Upper lobe of left lung (tissue), 6 donors: ENCODE measurements at regions not wholly inside any gene's neighbourhood (a gene's known extent, or its start where the extent isn't known, plus 50 kb on each side); places are given as distances from the start of the nearest gene placed in this dataset.
A peak's percentile ranks its signal among the peaks of the same experiment; 100 is the strongest.
"Not testable (repeated sequence)": the region's sequence is repeated elsewhere in the genome, so short reads cannot be mapped to it uniquely, and the experiment has no call there.

Source experiments
- ATAC-seq, 2 donors: fragments of 200-7000 bp; cut with Tn5 transposase; one replicate each; pipeline ENCODE4 v1.9.1; 2022; ENCODE audit warnings: mild to moderate bottlenecking in 2 of 2, moderate library complexity in 2 of 2; ENCODE audit not compliant: low FRiP score in 2 of 2
- DNase-seq, 2 donors: peaks; one replicate each; pipeline ENCODE4 v3.0.0-alpha.2; 2019 to 2020
- H3K27ac ChIP-seq, 4 donors: fragments of 200-600 bp; sonication (generic); one replicate each; pipeline ENCODE4 v1.5.1; 2016 to 2019
- H3K27me3 ChIP-seq, 4 donors: fragments of 200-600 bp; sonication (generic); one replicate each; pipeline ENCODE4 v1.5.1; 2017 to 2019
- H3K36me3 ChIP-seq, 4 donors: fragments of 200-600 bp; sonication (generic); one replicate each; pipeline ENCODE4 v1.5.1; 2016 to 2019
- H3K4me1 ChIP-seq, 4 donors: fragments of 200-600 bp; sonication (generic); one replicate each; pipeline ENCODE4 v1.5.1; 2018 to 2019
- H3K4me3 ChIP-seq, 4 donors: fragments of 200-600 bp; sonication (generic); one replicate each; pipeline ENCODE4 v1.5.1; 2017 to 2019; ENCODE audit warnings: mild to moderate bottlenecking in 2 of 4, moderate library complexity in 1 of 4
- H3K9me3 ChIP-seq, 4 donors: fragments of 200-600 bp; sonication (generic); one replicate each; pipeline ENCODE4 v1.5.1; 2018 to 2019
- WGBS, 2 donors: methylation state at CpG; one replicate each; pipeline ENCODE4 v1.1.5; 2017 to 2018; 5-methylcytosine and 5-hydroxymethylcytosine counted together
- donor health status: DM: no; HTN: no; CAD: no; lungs with moderate emphysema.
- donor health status: DM: no; HTN: yes; CAD: no; lungs with severe emphysema.

GRCh38 chr9:41075671-41076070 lies 52.8 kb downstream of the FOXD4L6 start:
- H3K4me3 ChIP-seq, H3K27ac ChIP-seq, H3K36me3 ChIP-seq, DNase-seq, H3K9me3 ChIP-seq, ATAC-seq: not testable (repeated sequence)
- H3K4me1 ChIP-seq, result peaks cover 4 to 12% (median 9%) of the 10 kb centered on the region in 4 donors
- 61 to 78% methylated on average over 1 of the region's 1 CpG for WGBS, 2 donors
- peaks cover 0 to 11% (median 6%) of the 10 kb centered on the region in 4 donors for H3K27me3 ChIP-seq

GRCh38 chr9:41074356-41074942 lies 54.0 kb downstream of the FOXD4L6 start:
- Histone ChIP-seq H3K4me3 (peak overlapping the region in 3 of 4 donors; percentile 45 to 56 (median 51)), H3K4me1 (peaks cover 4 to 12% (median 9%) of the 10 kb centered on the region in 4 donors), H3K27me3 (peaks cover 0 to 11% (median 6%) of the 10 kb centered on the region in 4 donors)
- H3K9me3 ChIP-seq, H3K27ac ChIP-seq, H3K36me3 ChIP-seq: not testable (repeated sequence)
- ATAC-seq (peak; percentile 62 to 93), DNase-seq (peak; percentile 36 to 90)
- 3% methylated on average over 43 to 54 of the region's 63 CpGs for WGBS, 2 donors

GRCh38 chr9:41073471-41074243 lies 54.8 kb downstream of the FOXD4L6 start:
- Histone ChIP-seq H3K27me3 (peaks cover 0 to 11% (median 6%) of the 10 kb centered on the region in 4 donors), H3K4me1 (peaks cover 4 to 12% (median 9%) of the 10 kb centered on the region in 4 donors), H3K4me3 (peak overlapping the region in 3 of 4 donors; percentile 45 to 56 (median 51))
- DNase-seq (peak in 1 of 2 donors; percentile 86), ATAC-seq (peak; percentile 30 to 35)
- not testable (repeated sequence) for H3K9me3 ChIP-seq, H3K27ac ChIP-seq, H3K36me3 ChIP-seq
- WGBS, 2 donors, result 25 to 29% methylated on average over 34 of the region's 39 CpGs

- 22 to 29% methylated on average over 7 to 8 of the region's 8 CpGs for WGBS, 2 donors
- not testable (repeated sequence) for H3K27ac ChIP-seq, DNase-seq, H3K9me3 ChIP-seq, H3K4me3 ChIP-seq, H3K27me3 ChIP-seq, H3K4me1 ChIP-seq, H3K36me3 ChIP-seq
- ATAC-seq, result peak; percentile 17 to 61
These were observed 64.2 kb downstream of the FOXD4L6 start for GRCh38 chr9:41064125-41064795.

- H3K27ac ChIP-seq, H3K27me3 ChIP-seq, H3K9me3 ChIP-seq, ATAC-seq, H3K4me1 ChIP-seq, DNase-seq, H3K36me3 ChIP-seq, H3K4me3 ChIP-seq: not testable (repeated sequence)
- 80 to 90% methylated on average over 5 of the region's 5 CpGs for WGBS, 2 donors
These were observed 65.2 kb downstream of the FOXD4L6 start for GRCh38 chr9:41063243-41063642.

- 94 to 97% methylated on average over 1 of the region's 1 CpG for WGBS, 2 donors
- H3K27me3 ChIP-seq, DNase-seq, ATAC-seq, H3K9me3 ChIP-seq, H3K4me1 ChIP-seq, H3K36me3 ChIP-seq, H3K27ac ChIP-seq, H3K4me3 ChIP-seq: not testable (repeated sequence)
These were observed 68.9 kb downstream of the FOXD4L6 start for GRCh38 chr9:41059603-41060002.

GRCh38 chr9:41053666-41054363 lies 74.7 kb downstream of the FOXD4L6 start:
- not testable (repeated sequence) for H3K9me3 ChIP-seq, DNase-seq, H3K36me3 ChIP-seq, H3K4me3 ChIP-seq, ATAC-seq, H3K4me1 ChIP-seq, H3K27me3 ChIP-seq, H3K27ac ChIP-seq
- WGBS, 2 donors, result 68 to 77% methylated on average over 4 of the region's 4 CpGs

GRCh38 chr9:41048672-41049071 lies 79.8 kb downstream of the FOXD4L6 start:
- H3K4me1 ChIP-seq, H3K27me3 ChIP-seq, ATAC-seq, DNase-seq, H3K9me3 ChIP-seq, H3K27ac ChIP-seq, H3K4me3 ChIP-seq, H3K36me3 ChIP-seq: not testable (repeated sequence)
- WGBS, 2 donors, result 74 to 77% methylated on average over 2 of the region's 2 CpGs

GRCh38 chr9:41047792-41048191 lies 80.7 kb downstream of the FOXD4L6 start:
- H3K4me1 ChIP-seq, H3K27me3 ChIP-seq, H3K27ac ChIP-seq, ATAC-seq, DNase-seq, H3K9me3 ChIP-seq, H3K36me3 ChIP-seq, H3K4me3 ChIP-seq: not testable (repeated sequence)

- not testable (repeated sequence) for H3K27me3 ChIP-seq, ATAC-seq, H3K4me3 ChIP-seq, H3K9me3 ChIP-seq, H3K27ac ChIP-seq, H3K36me3 ChIP-seq, H3K4me1 ChIP-seq, DNase-seq
- 86 to 89% methylated on average over 2 of the region's 2 CpGs for WGBS, 2 donors
These were observed 83.6 kb downstream of the FOXD4L6 start for GRCh38 chr9:41044930-41045329.

- not testable (repeated sequence) for ATAC-seq, H3K4me3 ChIP-seq, H3K27me3 ChIP-seq, H3K27ac ChIP-seq, H3K4me1 ChIP-seq, DNase-seq, H3K36me3 ChIP-seq, H3K9me3 ChIP-seq
- WGBS, 2 donors, result no CpG with 5 or more reads among the region's 1 CpG
These were observed 85.0 kb downstream of the FOXD4L6 start for GRCh38 chr9:41043433-41043832.

GRCh38 chr9:41042111-41042510 lies 86.4 kb downstream of the FOXD4L6 start:
- not testable (repeated sequence) for H3K27ac ChIP-seq, ATAC-seq
- WGBS, 2 donors, result 69 to 77% methylated on average over 4 of the region's 4 CpGs

More at GRCh38 chr9:41042111-41042510, 86.4 kb downstream of the FOXD4L6 start:
- not testable (repeated sequence) for H3K4me1 ChIP-seq, H3K9me3 ChIP-seq, H3K4me3 ChIP-seq, DNase-seq, H3K27me3 ChIP-seq, H3K36me3 ChIP-seq
